Breast epithelium (tissue), 4 donors: ENCODE measurements at regions not wholly inside any gene's neighbourhood (a gene's known extent, or its start where the extent isn't known, plus 50 kb on each side); places are given as distances from the start of the nearest gene placed in this dataset.
"Not testable (repeated sequence)": the region's sequence is repeated elsewhere in the genome, so short reads cannot be mapped to it uniquely, and the experiment has no call there.

ENCODE experiments used
- DNase-seq, 2 donors: peaks; one replicate each; pipeline ENCODE4 v3.0.0-alpha.2; 2019; ENCODE audit warnings: low spot score in 2 of 2
- H3K27ac ChIP-seq, 2 donors: fragments of 200-600 bp; sonication (generic) in 1 of 2; one replicate each; pipeline ENCODE4 v1.5.1; 2016 to 2019; ENCODE audit warnings: mild to moderate bottlenecking in 1 of 2
- H3K27me3 ChIP-seq, 2 donors: fragments of 200-600 bp; sonication (generic) in 1 of 2; one replicate each; pipeline versions ENCODE4 v1.5.1 to v1.6.0; 2017 to 2019; ENCODE audit warnings: control low read depth in 1 of 2, mild to moderate bottlenecking in 1 of 2
- H3K36me3 ChIP-seq: fragments of 200-600 bp; one replicate; pipeline ENCODE4 v1.5.1; 2019
- H3K4me1 ChIP-seq, 2 donors: fragments of 200-600 bp; sonication (generic); one replicate each; pipeline ENCODE4 v1.5.1; 2016 to 2019; ENCODE audit warnings: control low read depth in 1 of 2
- H3K4me3 ChIP-seq, 3 donors: fragments of 200-600 bp; sonication (generic); 1 replicate in 2 of 3; 2 replicates in 1 of 3; pipeline ENCODE4 v1.5.1; 2016 to 2019; ENCODE audit warnings: mild to moderate bottlenecking in 3 of 3, moderate library complexity in 2 of 3
- H3K9me3 ChIP-seq, 2 donors: fragments of 200-600 bp; sonication (generic) in 1 of 2; one replicate each; pipeline ENCODE4 v1.5.1; 2016 to 2019; ENCODE audit warnings: control low read depth in 1 of 2
- CTCF ChIP-seq, 3 donors: fragments of 450-650 bp; IDR thresholded peaks; one replicate each; pipeline ENCODE4 v1.5.1; 2016 to 2017; ENCODE audit warnings: antibody characterized with exemption in 3 of 3, mild to moderate bottlenecking in 3 of 3, moderate library complexity in 3 of 3
- POLR2A ChIP-seq: fragments of 450-650 bp; IDR thresholded peaks from one replicate; pipeline ENCODE4 v1.6.1; 2016; ENCODE audit warnings: antibody characterized with exemption, mild to moderate bottlenecking, moderate library complexity
- POLR2AphosphoS5 ChIP-seq, 3 donors: sonication (generic); formaldehyde crosslinking; IDR thresholded peaks; one replicate each; pipeline ENCODE4 v1.6.1; 2017; ENCODE audit warnings: antibody characterized with exemption in 3 of 3
- intact Hi-C: fragments of 100-400 bp; cut with DNase I; formaldehyde crosslinking; loops from one replicate; pipeline ENCODE4 v1.15.1; 2023; ENCODE audit warnings: low total_unique reads

DNA sequence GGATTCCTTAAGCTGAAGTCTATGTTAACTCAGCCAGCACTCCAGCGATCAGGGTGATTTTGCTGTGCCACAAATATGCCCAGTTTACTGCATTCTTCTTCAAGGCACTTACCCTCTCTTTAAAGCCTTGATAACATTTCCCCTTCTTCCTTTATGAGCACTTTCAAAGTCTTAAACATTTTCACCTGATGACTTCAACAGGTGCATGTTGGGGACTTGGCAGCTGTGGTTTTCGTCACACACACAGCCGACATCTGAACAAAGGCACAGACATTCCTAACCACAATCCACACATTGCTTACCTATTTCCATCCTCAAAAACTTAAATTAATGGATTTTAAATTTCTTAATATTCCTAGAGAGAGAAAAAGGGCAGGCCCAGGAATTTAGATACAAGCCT lies 331.5 kb downstream of the CRPPA start:
- Histone ChIP-seq H3K9me3 (no peaks in the 10 kb centered on the region), H3K27me3 (no peaks in the 10 kb centered on the region), H3K4me3 (no peak overlapping the region), H3K27ac (no peak overlapping the region), H3K4me1 (no peaks in the 10 kb centered on the region), H3K36me3 (no peaks in the 10 kb centered on the region)
- no peak for TF ChIP-seq POLR2AphosphoS5 (IDR thresholded peaks at IDR 0.05)
- no peak for DNase-seq
- intact Hi-C loops: no loop called here

GRCh38 chr7:16089191-16089590 lies 332.1 kb downstream of the CRPPA start:
- DNase-seq: no peak
- H3K4me3 ChIP-seq: no peak overlapping the region
- no peaks in the 10 kb centered on the region for H3K9me3 ChIP-seq
- TF ChIP-seq POLR2A (no peak), POLR2AphosphoS5 (IDR thresholded peaks at IDR 0.05) (no peak), CTCF (IDR thresholded peaks at IDR 0.05) (no peak)
- no peak overlapping the region for H3K27ac ChIP-seq
- intact Hi-C loops: no loop called here
- H3K4me1 ChIP-seq: no peaks in the 10 kb centered on the region
- no peaks in the 10 kb centered on the region for H3K36me3 ChIP-seq
- H3K27me3 ChIP-seq: no peaks in the 10 kb centered on the region

DNA sequence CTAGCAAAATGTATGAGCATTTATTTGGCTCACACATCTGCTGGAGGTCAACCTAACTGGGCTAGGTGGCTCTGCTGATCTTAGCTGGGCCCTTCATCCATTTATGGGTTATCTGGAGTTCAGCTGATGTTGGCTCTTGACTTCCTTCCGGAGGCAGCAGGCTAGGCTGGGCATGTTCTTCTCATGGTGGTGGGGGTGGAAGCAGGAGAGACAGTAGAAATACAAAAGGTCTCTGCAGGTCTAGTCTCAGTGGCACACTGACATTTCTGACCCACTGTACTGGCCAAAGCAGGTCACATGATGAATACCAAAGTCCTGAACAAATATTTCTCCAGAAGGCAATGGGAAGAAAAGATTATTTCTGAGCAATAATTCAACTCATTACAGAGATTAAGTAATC lies 334.6 kb downstream of the CRPPA start:
- H3K4me3 ChIP-seq: no peak overlapping the region
- no peak for DNase-seq
- intact Hi-C loops: no loop called here
- no peak overlapping the region for H3K27ac ChIP-seq
- no peaks in the 10 kb centered on the region for H3K36me3 ChIP-seq
- no peaks in the 10 kb centered on the region for H3K4me1 ChIP-seq
- H3K27me3 ChIP-seq: no peaks in the 10 kb centered on the region
- H3K9me3 ChIP-seq: no peaks in the 10 kb centered on the region
- no peak for TF ChIP-seq POLR2A
- TF ChIP-seq POLR2AphosphoS5 (IDR thresholded peaks at IDR 0.05): no peak
- no peak for TF ChIP-seq CTCF (IDR thresholded peaks at IDR 0.05)

GRCh38 chr7:16085780-16086179 lies 335.6 kb downstream of the CRPPA start:
- H3K4me1 ChIP-seq, H3K4me3 ChIP-seq, H3K27ac ChIP-seq, H3K36me3 ChIP-seq, intact Hi-C loops, H3K9me3 ChIP-seq, H3K27me3 ChIP-seq, DNase-seq: not testable (repeated sequence)

- Histone ChIP-seq H3K4me1 (no peaks in the 10 kb centered on the region), H3K36me3 (no peaks in the 10 kb centered on the region), H3K27me3 (no peaks in the 10 kb centered on the region), H3K9me3 (no peaks in the 10 kb centered on the region), H3K27ac (no peak overlapping the region), H3K4me3 (no peak overlapping the region)
- intact Hi-C loops: no loop called here
- no peak for DNase-seq
- TF ChIP-seq CTCF (IDR thresholded peaks at IDR 0.05): no peak
- TF ChIP-seq POLR2A: no peak
- TF ChIP-seq POLR2AphosphoS5 (IDR thresholded peaks at IDR 0.05): no peak
Measured at GRCh38 chr7:16084875-16085274, 336.5 kb downstream of the CRPPA start.

DNA sequence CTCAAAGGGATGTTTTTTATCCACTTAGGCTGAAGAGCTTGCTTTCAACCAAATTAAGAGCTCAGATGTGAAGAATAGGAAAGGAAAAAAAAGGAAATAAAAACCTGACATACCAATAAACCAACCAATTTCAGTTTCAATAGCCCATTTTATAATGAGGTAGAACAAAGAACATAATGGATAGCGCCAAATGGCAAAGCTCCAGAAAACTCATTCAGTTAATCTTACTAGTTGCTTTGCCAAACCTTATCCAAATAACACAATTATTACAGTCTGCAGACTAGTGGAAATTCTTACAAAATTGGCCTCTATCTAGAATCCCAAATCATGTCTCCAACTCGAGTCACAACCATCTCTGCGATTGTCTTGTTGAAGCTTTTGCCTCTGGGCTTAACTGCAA lies 337.0 kb downstream of the CRPPA start:
- TF ChIP-seq POLR2AphosphoS5 (IDR thresholded peaks at IDR 0.05) (no peak), POLR2A (no peak), CTCF (IDR thresholded peaks at IDR 0.05) (no peak)
- Histone ChIP-seq H3K4me1 (no peaks in the 10 kb centered on the region), H3K9me3 (no peaks in the 10 kb centered on the region), H3K4me3 (no peak overlapping the region), H3K27me3 (no peaks in the 10 kb centered on the region), H3K36me3 (no peaks in the 10 kb centered on the region), H3K27ac (peak overlapping the region in 1 of 2 donors; percentile 3)
- no peak for DNase-seq
- intact Hi-C loops: no loop called here
